Upper lobe of right lung (tissue), 1 donor: ENCODE measurements at regions not wholly inside any gene's neighbourhood (a gene's known extent, or its start where the extent isn't known, plus 50 kb on each side); places are given as distances from the start of the nearest gene placed in this dataset.

ENCODE experiments used
- ATAC-seq: fragments of 200-7000 bp; cut with Tn5 transposase; one replicate; pipeline ENCODE4 v1.9.1; 2020; ENCODE audit warnings: mild to moderate bottlenecking, moderate library complexity
- DNase-seq: peaks from one replicate; pipeline ENCODE4 v3.0.0-alpha.2; 2020
- H3K27ac ChIP-seq: fragments of 200-600 bp; one replicate; pipeline ENCODE4 v1.8.0; 2022
- H3K27me3 ChIP-seq: fragments of 200-600 bp; one replicate; pipeline ENCODE4 v1.8.0; 2022; ENCODE audit warnings: mild to moderate bottlenecking
- H3K36me3 ChIP-seq: fragments of 200-600 bp; one replicate; pipeline ENCODE4 v1.8.0; 2022
- H3K4me1 ChIP-seq: fragments of 200-600 bp; one replicate; pipeline ENCODE4 v1.8.0; 2022
- H3K4me3 ChIP-seq: fragments of 200-600 bp; one replicate; pipeline ENCODE4 v1.8.0; 2022; ENCODE audit warnings: mild to moderate bottlenecking
- H3K9me3 ChIP-seq: fragments of 200-600 bp; one replicate; pipeline ENCODE4 v1.8.0; 2022
- CTCF ChIP-seq: fragments of 200-600 bp; IDR thresholded peaks from one replicate; pipeline ENCODE4 v1.8.0; 2022; ENCODE audit warnings: antibody characterized with exemption
- intact Hi-C: fragments of 100-400 bp; cut with DNase I; formaldehyde crosslinking; loops from one replicate; pipeline ENCODE4 v1.11.0; 2022
- donor health status: DM: no; HTN: yes; CAD: no; lungs with severe emphysema.

DNA sequence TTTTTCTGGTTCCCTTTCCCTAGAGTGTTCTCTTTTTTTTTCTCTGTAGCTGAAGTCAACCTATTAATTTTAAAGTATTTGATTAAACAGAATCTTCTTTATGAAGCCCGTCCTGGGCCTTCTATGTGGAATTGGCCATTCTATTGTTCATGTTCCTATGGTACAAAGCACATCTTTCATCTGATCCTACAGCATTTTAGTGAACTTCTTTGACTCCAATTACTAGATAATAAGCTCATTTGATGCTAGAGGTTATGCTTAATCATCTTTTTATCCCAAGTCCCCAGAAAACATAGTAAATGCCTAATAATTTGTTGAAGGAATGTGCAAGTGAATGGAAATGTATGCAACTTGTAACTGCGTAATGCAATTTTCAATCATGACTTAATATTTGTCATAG lies 472.0 kb upstream of the KLF6 start:
- no peak overlapping the region for H3K27ac ChIP-seq
- intact Hi-C loops, result no loop called here
- no peak overlapping the region for H3K4me3 ChIP-seq
- no peaks in the 10 kb centered on the region for H3K27me3 ChIP-seq
- DNase-seq (no peak), ATAC-seq (no peak)
- H3K36me3 ChIP-seq, result no peaks in the 10 kb centered on the region
- H3K9me3 ChIP-seq, result no peaks in the 10 kb centered on the region
- H3K4me1 ChIP-seq, result no peaks in the 10 kb centered on the region
- no peak for TF ChIP-seq CTCF

GRCh38 chr10:4255751-4256150 lies 470.7 kb upstream of the KLF6 start:
- DNase-seq, result no peak
- Histone ChIP-seq H3K4me1 (no peaks in the 10 kb centered on the region), H3K9me3 (no peaks in the 10 kb centered on the region), H3K4me3 (no peak overlapping the region), H3K27ac (no peak overlapping the region), H3K36me3 (no peaks in the 10 kb centered on the region), H3K27me3 (no peaks in the 10 kb centered on the region)
- intact Hi-C loops, result no loop called here
- ATAC-seq, result no peak
- no peak for TF ChIP-seq CTCF

DNA sequence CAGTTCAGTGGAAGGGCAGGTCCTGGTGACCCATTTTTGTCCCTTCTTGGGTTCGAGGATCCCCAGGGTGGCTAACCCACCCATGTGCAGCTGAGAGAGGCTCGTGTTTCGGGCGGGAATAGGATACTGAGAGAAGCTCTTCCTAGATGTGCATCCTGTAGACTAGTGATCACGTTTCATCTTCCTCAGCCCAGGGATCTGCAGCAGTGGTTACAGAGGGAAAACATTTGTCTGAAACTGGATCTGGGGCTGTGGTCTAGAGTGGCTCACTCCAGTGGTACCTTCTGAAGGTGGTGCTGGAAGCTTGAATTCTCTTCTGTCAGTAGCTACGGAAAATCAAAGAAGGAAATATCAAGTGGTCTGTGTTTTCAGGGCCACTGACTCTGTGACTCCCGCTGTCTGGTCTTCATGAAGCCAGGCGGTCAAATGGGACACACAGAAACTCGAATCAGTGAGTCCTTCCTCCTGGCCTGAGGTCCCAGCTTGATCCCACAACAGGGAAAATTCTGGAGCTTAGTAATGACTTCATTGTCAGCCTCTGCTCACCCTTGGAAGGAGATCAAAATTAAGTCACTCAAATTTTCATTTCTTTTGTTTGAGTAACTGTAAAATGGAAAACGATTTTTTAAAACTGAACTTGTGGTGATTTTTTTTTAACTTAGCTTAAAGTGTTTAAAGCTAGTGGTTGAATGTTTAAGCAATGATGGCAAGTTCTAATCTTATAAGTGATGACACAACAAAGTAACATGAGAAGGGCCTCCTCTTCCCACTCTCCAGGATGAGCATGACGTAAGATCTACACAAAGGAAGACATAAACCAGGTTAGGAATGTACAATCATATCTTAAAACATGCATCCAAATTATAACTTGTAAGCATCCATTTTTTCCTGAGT lies 469.3 kb upstream of the KLF6 start:
- Histone ChIP-seq H3K9me3 (no peaks in the 10 kb centered on the region), H3K4me1 (no peaks in the 10 kb centered on the region), H3K27me3 (no peaks in the 10 kb centered on the region), H3K4me3 (no peak overlapping the region), H3K27ac (no peak overlapping the region), H3K36me3 (no peaks in the 10 kb centered on the region)
- TF ChIP-seq CTCF, result no peak
- intact Hi-C loops, result no loop called here
- ATAC-seq (no peak), DNase-seq (no peak)

DNA sequence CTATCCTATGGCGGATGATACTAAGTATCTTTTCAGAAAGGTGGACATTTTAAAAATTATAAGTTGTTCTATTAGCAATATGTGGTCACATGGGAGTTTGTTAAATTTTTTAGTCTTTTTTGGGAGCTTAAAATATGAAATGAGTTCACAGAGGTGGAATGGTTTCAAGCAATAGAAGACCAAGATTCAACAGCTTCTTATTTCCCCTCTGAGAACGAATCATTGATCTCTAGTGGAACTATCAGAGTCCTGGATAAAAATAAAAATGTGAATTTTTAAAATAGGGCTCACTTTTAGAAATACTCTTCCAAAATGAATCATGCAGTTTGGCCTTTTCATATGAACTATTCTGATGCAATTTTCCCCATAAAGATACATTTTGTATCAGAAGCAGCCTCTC lies 467.7 kb upstream of the KLF6 start:
- ATAC-seq, result no peak
- no peak for TF ChIP-seq CTCF
- DNase-seq, result no peak
- no peaks in the 10 kb centered on the region for H3K36me3 ChIP-seq
- no peaks in the 10 kb centered on the region for H3K4me1 ChIP-seq
- no peak overlapping the region for H3K4me3 ChIP-seq
- H3K27ac ChIP-seq, result no peak overlapping the region
- intact Hi-C loops, result no loop called here
- no peaks in the 10 kb centered on the region for H3K27me3 ChIP-seq
- H3K9me3 ChIP-seq, result no peaks in the 10 kb centered on the region

DNA sequence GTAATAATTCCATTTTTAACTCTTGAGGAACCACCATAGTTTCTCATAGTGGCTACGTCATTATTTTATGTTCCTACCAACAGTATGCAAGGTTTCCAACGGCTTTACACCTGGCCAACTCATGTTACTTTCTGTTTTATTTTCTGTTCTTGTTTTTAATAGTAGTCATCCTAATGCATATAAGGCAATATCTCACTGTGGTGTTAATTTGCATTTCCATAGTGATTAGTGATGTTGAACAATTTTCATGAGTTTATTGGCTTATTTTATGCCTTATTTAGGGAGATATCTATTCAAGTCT lies 465.5 kb upstream of the KLF6 start:
- Histone ChIP-seq H3K36me3 (no peaks in the 10 kb centered on the region), H3K9me3 (no peaks in the 10 kb centered on the region), H3K4me1 (no peaks in the 10 kb centered on the region), H3K4me3 (no peak overlapping the region), H3K27ac (no peak overlapping the region), H3K27me3 (no peaks in the 10 kb centered on the region)
- intact Hi-C loops, result no loop called here
- DNase-seq, result no peak
- TF ChIP-seq CTCF, result no peak
- no peak for ATAC-seq
